CD4-positive, alpha-beta T cell (primary cell): ENCODE measurements at regions not wholly inside any gene's neighbourhood (a gene's known extent, or its start where the extent isn't known, plus 50 kb on each side); places are given as distances from the start of the nearest gene placed in this dataset.
"Not testable (repeated sequence)": the region's sequence is repeated elsewhere in the genome, so short reads cannot be mapped to it uniquely, and the experiment has no call there.

ENCODE experiments used
- ATAC-seq: fragments of 200-7000 bp; cut with Tn5 transposase; one replicate; pipeline ENCODE4 v1.10.0; 2022; ENCODE audit warnings: mild to moderate bottlenecking; ENCODE audit not compliant: poor library complexity
- CTCF ChIA-PET: fragments of 350-600 bp; sonication (Branson Sonifier 250); formaldehyde crosslinking; loops from one replicate; lab custom pipeline; 2021; ENCODE audit warnings: antibody characterized with exemption, inconsistent platforms; lab: Charles Lee
- POLR2A ChIA-PET: fragments of 350-600 bp; sonication (Branson Sonifier 250); formaldehyde crosslinking; loops from one replicate; lab custom pipeline; 2021; ENCODE audit warnings: antibody characterized with exemption, inconsistent platforms; lab: Charles Lee
- DNase-seq, 14 experiments: peaks; one replicate each; pipeline ENCODE4 v3.0.0-alpha.2; 2013 to 2020; ENCODE audit warnings: mixed read lengths in 2 of 14
- H3K27ac ChIP-seq, 2 donors: one replicate each; pipeline versions ENCODE4 v1.5.1 to v1.7.0; 2013; ENCODE audit warnings: low read length in 2 of 2, low read depth in 1 of 2, mild to moderate bottlenecking in 1 of 2
- H3K27me3 ChIP-seq, 2 experiments: 1 replicate in 1 of 2; 2 replicates in 1 of 2; pipeline versions ENCODE4 v1.6.1 to v1.7.0; 2013; ENCODE audit warnings: low read length in 2 of 2, control low read depth in 1 of 2, mild to moderate bottlenecking in 1 of 2, moderate library complexity in 1 of 2; ENCODE audit not compliant: insufficient read depth in 2 of 2, control insufficient read depth in 1 of 2
- H3K36me3 ChIP-seq: one replicate; pipeline ENCODE4 v1.6.1; 2013; ENCODE audit warnings: low read length, control low read depth; ENCODE audit not compliant: insufficient read depth
- H3K4me1 ChIP-seq: one replicate; pipeline ENCODE4 v1.6.1; 2013; ENCODE audit warnings: low read length, control low read depth; ENCODE audit not compliant: insufficient read depth
- H3K4me3 ChIP-seq: one replicate; pipeline ENCODE4 v1.5.1; 2013; ENCODE audit warnings: mild to moderate bottlenecking, low read length, moderate library complexity
- H3K9me3 ChIP-seq, 2 experiments: 1 replicate in 1 of 2; 2 replicates in 1 of 2; pipeline versions ENCODE4 v1.6.1 to v1.7.0; 2013; ENCODE audit warnings: low read length in 2 of 2, mild to moderate bottlenecking in 2 of 2, control low read depth in 1 of 2, moderate library complexity in 1 of 2; ENCODE audit not compliant: control insufficient read depth in 1 of 2, insufficient read depth in 1 of 2
- H3K27ac Mint-ChIP-seq: one replicate; pipeline ENCODE4 v1.8.0; 2020; ENCODE audit warnings: mixed read lengths
- H3K27me3 Mint-ChIP-seq: one replicate; pipeline ENCODE4 v1.8.0; 2021; ENCODE audit warnings: mixed read lengths
- H3K36me3 Mint-ChIP-seq: one replicate; pipeline ENCODE4 v1.8.0; 2021; ENCODE audit warnings: low read depth, mixed read lengths
- H3K4me1 Mint-ChIP-seq: one replicate; pipeline ENCODE4 v1.8.0; 2021; ENCODE audit warnings: low read depth, mixed read lengths
- H3K4me3 Mint-ChIP-seq: one replicate; pipeline ENCODE4 v1.8.0; 2020; ENCODE audit warnings: mild to moderate bottlenecking, mixed read lengths
- H3K9me3 Mint-ChIP-seq: one replicate; pipeline ENCODE4 v1.8.0; 2020; ENCODE audit warnings: mixed read lengths
- intact Hi-C, 2 experiments: fragments of 100-400 bp; cut with DNase I in 1 of 2; cut with micrococcal nuclease in 1 of 2; formaldehyde crosslinking; loops; one replicate each; pipeline versions ENCODE4 v1.15.1 to v1.9.0; 2023 to 2025; cut with DNase I, micrococcal nuclease
- TF ChIP-seq, protein P1 (sequence below): fragments of 200-600 bp; IDR thresholded peaks from one replicate; pipeline ENCODE4 v1.8.0; 2022; ENCODE audit warnings: antibody characterized with exemption, mild to moderate bottlenecking

DNA sequence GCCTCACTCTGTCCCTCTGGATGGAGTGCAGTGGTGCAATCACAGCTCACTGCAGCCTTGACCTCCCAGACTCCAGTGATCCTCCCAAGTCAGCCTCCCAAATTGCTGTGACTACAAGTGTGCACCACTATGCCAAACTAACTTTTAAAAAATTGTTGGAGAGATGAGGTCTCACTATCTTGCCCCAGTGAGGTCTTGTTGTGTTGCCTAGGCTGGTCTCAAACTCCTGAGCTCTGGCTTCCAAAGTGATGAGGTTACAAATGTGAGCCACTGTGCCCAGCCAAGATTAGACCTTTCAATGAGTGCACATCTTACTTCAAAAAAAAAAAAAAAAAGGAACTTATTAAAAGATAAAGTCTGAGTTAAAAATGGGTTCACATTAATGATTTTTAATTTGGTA lies 1838.1 kb upstream of the DEFB115 start:
- H3K4me1 ChIP-seq, result no peaks in the 10 kb centered on the region
- no peaks in the 10 kb centered on the region for H3K36me3 ChIP-seq
- DNase-seq, result no peak
- Mint-ChIP-seq H3K4me1 (no peaks in the 10 kb centered on the region), H3K4me3 (no peak overlapping the region), H3K27me3 (no peaks in the 10 kb centered on the region), H3K9me3 (peaks cover 10% of the 10 kb centered on the region), H3K36me3 (no peaks in the 10 kb centered on the region), H3K27ac (no peak overlapping the region)
- ChIA-PET POLR2A (no interaction called here), CTCF (no interaction called here)
- TF ChIP-seq, protein P1, sequence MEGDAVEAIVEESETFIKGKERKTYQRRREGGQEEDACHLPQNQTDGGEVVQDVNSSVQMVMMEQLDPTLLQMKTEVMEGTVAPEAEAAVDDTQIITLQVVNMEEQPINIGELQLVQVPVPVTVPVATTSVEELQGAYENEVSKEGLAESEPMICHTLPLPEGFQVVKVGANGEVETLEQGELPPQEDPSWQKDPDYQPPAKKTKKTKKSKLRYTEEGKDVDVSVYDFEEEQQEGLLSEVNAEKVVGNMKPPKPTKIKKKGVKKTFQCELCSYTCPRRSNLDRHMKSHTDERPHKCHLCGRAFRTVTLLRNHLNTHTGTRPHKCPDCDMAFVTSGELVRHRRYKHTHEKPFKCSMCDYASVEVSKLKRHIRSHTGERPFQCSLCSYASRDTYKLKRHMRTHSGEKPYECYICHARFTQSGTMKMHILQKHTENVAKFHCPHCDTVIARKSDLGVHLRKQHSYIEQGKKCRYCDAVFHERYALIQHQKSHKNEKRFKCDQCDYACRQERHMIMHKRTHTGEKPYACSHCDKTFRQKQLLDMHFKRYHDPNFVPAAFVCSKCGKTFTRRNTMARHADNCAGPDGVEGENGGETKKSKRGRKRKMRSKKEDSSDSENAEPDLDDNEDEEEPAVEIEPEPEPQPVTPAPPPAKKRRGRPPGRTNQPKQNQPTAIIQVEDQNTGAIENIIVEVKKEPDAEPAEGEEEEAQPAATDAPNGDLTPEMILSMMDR, result no peak
- H3K27ac ChIP-seq, result no peak overlapping the region
- H3K4me3 ChIP-seq, result no peak overlapping the region
- ATAC-seq, result no peak
- H3K27me3 ChIP-seq, result no peaks in the 10 kb centered on the region
- intact Hi-C loops, result no loop called here
- peaks cover 0 to 5% of the 10 kb centered on the region in 2 experiments for H3K9me3 ChIP-seq

DNA sequence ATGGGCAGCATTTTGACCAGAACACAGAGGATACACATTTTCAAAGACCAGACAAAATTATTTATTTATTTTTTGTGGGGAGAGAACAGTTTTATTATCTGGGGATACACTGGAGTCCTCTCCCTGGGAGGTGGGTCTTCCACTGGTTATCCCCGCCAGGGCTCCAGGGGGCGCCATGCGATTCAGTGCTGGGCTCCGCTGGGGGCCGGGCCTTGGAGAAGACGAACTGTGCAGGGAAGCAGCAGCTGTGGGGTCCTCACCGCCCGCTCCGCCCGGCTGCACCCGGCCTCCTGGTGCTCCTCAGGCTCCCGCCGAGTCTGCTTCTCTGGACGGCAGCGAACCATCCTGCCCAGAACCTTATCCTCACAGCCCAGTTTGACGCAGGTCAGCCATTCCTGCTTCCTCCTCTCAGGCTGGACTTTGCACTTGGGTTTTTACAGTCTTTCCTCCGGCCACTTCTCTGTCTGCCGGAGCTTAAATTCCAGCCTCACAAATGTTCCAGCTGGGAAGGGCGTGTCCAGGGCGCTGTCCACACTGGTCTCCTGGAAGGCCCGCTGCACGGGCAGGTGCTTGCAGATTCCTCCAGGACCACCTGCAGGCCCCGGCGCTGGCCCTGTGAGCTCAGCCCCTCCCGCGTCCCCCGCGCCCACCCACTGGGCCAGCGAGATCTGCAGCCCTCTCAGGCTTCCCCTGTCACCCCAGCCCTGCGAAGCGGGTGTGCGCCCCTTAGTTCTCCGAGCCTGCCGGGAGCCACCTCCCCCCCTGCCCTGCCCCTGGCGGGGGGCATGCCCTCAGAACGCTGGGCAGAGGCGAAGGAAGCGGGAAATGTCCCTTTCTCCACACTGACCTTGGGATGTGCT lies 1830.0 kb upstream of the DEFB115 start:
- H3K27ac Mint-ChIP-seq, result no peak overlapping the region
- H3K4me3 ChIP-seq, result peak overlapping the region; percentile 7
- no peaks in the 10 kb centered on the region for H3K36me3 ChIP-seq
- no peak for ATAC-seq
- no peaks in the 10 kb centered on the region for H3K9me3 Mint-ChIP-seq
- no peak overlapping the region for H3K4me3 Mint-ChIP-seq
- no peak overlapping the region for H3K27ac ChIP-seq
- H3K27me3 Mint-ChIP-seq, result peaks cover 6% of the 10 kb centered on the region
- no peak for DNase-seq
- TF ChIP-seq, protein P1, result no peak
- no peaks in the 10 kb centered on the region for H3K4me1 Mint-ChIP-seq
- ChIA-PET POLR2A (no interaction called here), CTCF (no interaction called here)
- peaks cover 0 to 19% of the 10 kb centered on the region in 2 experiments for H3K9me3 ChIP-seq
- H3K27me3 ChIP-seq, result no peaks in the 10 kb centered on the region
- intact Hi-C loops, result no loop called here
- H3K36me3 Mint-ChIP-seq, result no peaks in the 10 kb centered on the region
- no peaks in the 10 kb centered on the region for H3K4me1 ChIP-seq

DNA sequence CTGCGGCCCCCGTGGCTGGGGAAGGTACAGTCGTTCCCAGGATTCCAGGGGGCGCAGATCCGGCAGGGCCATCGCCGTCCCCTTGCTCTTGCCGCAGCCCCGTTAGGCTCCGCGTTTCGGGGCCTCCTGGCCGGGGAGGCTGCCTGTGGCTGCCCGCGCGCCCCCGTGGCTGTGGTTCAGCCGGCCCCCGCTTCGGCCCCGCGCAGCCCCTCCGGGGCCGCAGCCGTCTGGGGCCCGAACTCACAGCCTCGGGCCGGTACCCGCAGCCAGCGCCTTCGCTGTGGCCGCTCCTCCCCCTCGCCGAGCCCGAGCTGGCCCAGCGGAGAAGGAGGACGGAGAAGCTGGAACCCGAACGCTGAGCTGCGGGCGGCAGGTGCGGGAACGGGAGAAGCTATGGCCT lies 1826.9 kb upstream of the DEFB115 start:
- Mint-ChIP-seq H3K36me3 (no peaks in the 10 kb centered on the region), H3K4me1 (no peaks in the 10 kb centered on the region), H3K4me3 (no peak overlapping the region), H3K9me3 (no peaks in the 10 kb centered on the region), H3K27me3 (peaks cover 2% of the 10 kb centered on the region), H3K27ac (no peak overlapping the region)
- H3K9me3 ChIP-seq, result peaks cover 0 to 19% of the 10 kb centered on the region in 2 experiments
- DNase-seq, result no peak
- H3K4me3 ChIP-seq, result no peak overlapping the region
- intact Hi-C loops, result no loop called here
- no peaks in the 10 kb centered on the region for H3K4me1 ChIP-seq
- TF ChIP-seq, protein P1, result no peak
- ChIA-PET POLR2A (no interaction called here), CTCF (no interaction called here)
- no peak for ATAC-seq
- H3K27ac ChIP-seq, result no peak overlapping the region
- no peaks in the 10 kb centered on the region for H3K27me3 ChIP-seq
- H3K36me3 ChIP-seq, result no peaks in the 10 kb centered on the region

DNA sequence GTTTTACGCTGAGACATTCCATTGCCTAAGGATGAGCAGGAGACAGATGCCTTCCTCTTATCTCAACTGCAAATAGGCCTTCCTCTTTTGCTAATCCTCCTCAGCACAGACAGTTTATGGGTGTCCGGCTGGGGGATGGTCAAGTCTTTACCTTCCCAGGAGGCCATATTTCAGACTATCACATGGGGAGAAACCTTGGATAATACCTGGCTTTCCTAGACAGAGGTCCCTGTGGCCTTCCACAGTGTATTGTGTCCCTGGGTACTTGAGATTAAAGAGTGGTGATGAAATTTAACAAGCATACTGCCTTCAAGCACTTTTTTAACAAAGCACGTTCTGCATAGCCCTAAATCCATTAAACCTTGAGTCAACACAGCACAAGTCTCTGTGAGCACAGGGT lies 1816.7 kb upstream of the DEFB115 start:
- CTCF ChIA-PET, H3K27ac Mint-ChIP-seq, ATAC-seq: not testable (repeated sequence)

More for the DNA sequence above, 1816.7 kb upstream of the DEFB115 start:
- H3K27me3 ChIP-seq, intact Hi-C loops, H3K27me3 Mint-ChIP-seq, H3K4me1 ChIP-seq, H3K9me3 Mint-ChIP-seq, POLR2A ChIA-PET, H3K4me3 Mint-ChIP-seq, H3K27ac ChIP-seq, H3K4me1 Mint-ChIP-seq, H3K36me3 ChIP-seq, DNase-seq, H3K9me3 ChIP-seq, H3K4me3 ChIP-seq, H3K36me3 Mint-ChIP-seq: not testable (repeated sequence)
